T-helper 2 cell treated with Interferon-gamma antibody and Interleukin-4, amounts not matched to agents 5 μg/mL and 100 μg/mL, for 36 hours (primary cell): ENCODE measurements at regions not wholly inside any gene's neighbourhood (a gene's known extent, or its start where the extent isn't known, plus 50 kb on each side); places are given as distances from the start of the nearest gene placed in this dataset.

Experiments used
- DNase-seq: peaks from one replicate; pipeline ENCODE4 v3.0.0; 2021; ENCODE audit warnings: low spot score
- H3K27ac Mint-ChIP-seq: one replicate; pipeline ENCODE4 v1.8.0; 2021; ENCODE audit warnings: mild to moderate bottlenecking, mixed read lengths
- H3K27me3 Mint-ChIP-seq: one replicate; pipeline ENCODE4 v1.8.0; 2021; ENCODE audit warnings: low read depth, mixed read lengths
- H3K36me3 Mint-ChIP-seq: one replicate; pipeline ENCODE4 v1.8.0; 2021; ENCODE audit warnings: low read depth, mixed read lengths
- H3K4me1 Mint-ChIP-seq: one replicate; pipeline ENCODE4 v1.8.0; 2021; ENCODE audit warnings: low read depth, mixed read lengths
- H3K4me3 Mint-ChIP-seq: one replicate; pipeline ENCODE4 v1.8.0; 2022; ENCODE audit warnings: mild to moderate bottlenecking, moderate library complexity, mixed read lengths
- H3K9me3 Mint-ChIP-seq: one replicate; pipeline ENCODE4 v1.8.0; 2021; ENCODE audit warnings: mixed read lengths

DNA sequence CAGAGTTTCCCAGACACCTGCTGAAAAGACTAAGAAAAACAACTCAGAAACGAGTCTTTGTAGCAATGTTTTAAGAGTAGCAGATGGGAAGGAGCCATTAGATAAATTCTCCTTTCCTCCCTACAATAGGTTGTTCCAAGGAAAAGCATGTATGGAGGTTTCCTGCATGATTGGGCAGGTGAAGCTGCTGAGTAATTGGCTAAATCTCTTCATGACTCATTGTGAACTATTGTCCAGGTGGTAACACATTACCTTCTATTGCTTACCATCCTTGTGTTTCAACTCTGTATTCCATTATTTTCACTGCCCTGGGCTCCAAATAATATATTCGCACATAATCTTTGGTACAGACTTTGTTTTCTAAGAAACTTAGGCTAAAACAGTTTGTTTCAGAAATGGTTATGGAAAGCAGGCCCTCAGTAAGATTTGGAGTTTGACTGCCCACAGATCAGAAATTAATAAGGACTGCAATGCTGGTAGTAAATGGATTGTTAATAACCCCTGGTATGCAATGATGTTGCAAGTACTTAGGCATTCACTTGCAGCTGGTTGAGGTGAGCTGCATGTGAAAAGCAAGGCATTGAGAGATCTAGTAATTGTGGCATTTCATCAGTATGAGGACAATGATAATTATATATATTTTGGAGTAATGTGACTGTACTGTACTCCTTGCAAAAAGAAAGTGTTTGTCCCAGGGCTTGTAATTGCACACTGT is 281.4 kb upstream of the VLDLR start:
- DNase-seq, result no peak

DNA sequence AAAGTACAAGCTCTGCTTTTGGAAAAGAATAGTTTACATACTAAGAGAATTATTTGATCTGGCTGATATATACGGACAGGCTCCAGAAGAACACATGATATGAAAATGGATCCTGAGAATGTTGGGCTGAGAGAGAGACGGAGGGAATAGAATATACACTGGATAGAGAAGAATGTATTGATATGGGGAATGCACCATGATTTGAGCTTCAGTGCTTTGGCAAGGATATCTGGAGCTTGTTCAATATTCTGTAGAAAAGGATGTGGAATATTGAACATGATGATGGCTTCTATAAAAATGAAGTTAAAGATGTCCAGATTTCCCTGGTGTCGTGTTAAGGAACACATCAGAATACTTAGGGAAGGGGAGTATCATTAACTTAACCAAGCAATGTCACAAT is 280.5 kb upstream of the VLDLR start:
- no peaks in the 10 kb centered on the region for H3K9me3 Mint-ChIP-seq
- DNase-seq, result no peak
- no peaks in the 10 kb centered on the region for H3K27me3 Mint-ChIP-seq
- H3K36me3 Mint-ChIP-seq, result no peaks in the 10 kb centered on the region
- no peak overlapping the region for H3K27ac Mint-ChIP-seq
- no peaks in the 10 kb centered on the region for H3K4me1 Mint-ChIP-seq
- H3K4me3 Mint-ChIP-seq, result no peak overlapping the region

More for the DNA sequence above, 281.4 kb upstream of the VLDLR start:
- H3K4me1 Mint-ChIP-seq, result no peaks in the 10 kb centered on the region
- no peak overlapping the region for H3K27ac Mint-ChIP-seq
- H3K36me3 Mint-ChIP-seq, result no peaks in the 10 kb centered on the region
- H3K4me3 Mint-ChIP-seq, result no peak overlapping the region
- no peaks in the 10 kb centered on the region for H3K27me3 Mint-ChIP-seq
- no peaks in the 10 kb centered on the region for H3K9me3 Mint-ChIP-seq

DNA sequence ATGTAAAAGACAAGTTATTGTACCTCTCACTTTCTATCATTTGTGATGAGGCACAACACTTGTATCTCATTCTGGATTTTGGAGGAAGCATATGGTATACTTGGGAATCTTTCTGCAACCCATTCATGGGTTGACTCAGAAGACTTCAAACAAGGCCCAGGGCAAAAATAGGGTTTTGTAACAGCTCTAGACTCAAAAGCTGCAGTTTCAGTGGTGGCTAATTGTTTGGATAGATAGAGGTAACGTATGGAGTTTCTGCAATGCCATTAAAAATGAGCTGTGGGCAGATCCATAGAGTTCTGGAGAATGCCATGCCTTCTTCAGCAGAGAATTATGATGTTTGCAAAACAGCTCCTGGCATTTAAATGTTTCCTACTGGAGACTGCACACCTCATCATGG is 279.6 kb upstream of the VLDLR start:
- no peaks in the 10 kb centered on the region for H3K9me3 Mint-ChIP-seq

DNA sequence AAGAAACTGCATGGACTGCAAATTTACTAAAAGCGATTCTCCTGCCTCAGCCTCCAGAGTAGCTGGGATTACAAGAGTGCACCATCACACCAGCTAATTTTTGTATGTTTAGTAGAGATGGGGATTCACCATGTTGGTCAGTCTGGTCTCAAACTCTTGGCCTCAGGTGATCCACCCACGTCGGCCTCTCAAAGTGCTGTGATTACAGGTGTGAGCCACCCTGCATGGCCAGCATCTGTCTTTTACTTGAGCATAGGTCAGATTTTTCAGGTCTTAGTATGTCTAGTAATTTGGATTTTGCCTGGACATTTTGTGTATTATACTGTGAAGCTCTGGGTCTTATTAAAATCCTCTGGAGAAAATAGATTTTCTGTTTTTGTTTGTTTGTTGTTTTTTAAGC is 277.8 kb upstream of the VLDLR start:
- H3K9me3 Mint-ChIP-seq, result no peaks in the 10 kb centered on the region
- no peaks in the 10 kb centered on the region for H3K27me3 Mint-ChIP-seq
- H3K36me3 Mint-ChIP-seq, result no peaks in the 10 kb centered on the region
- H3K4me3 Mint-ChIP-seq, result no peak overlapping the region
- no peak overlapping the region for H3K27ac Mint-ChIP-seq
- no peaks in the 10 kb centered on the region for H3K4me1 Mint-ChIP-seq
- no peak for DNase-seq

More for the DNA sequence above, 279.6 kb upstream of the VLDLR start:
- DNase-seq, result no peak
- no peaks in the 10 kb centered on the region for H3K27me3 Mint-ChIP-seq
- H3K36me3 Mint-ChIP-seq, result no peaks in the 10 kb centered on the region
- no peak overlapping the region for H3K27ac Mint-ChIP-seq
- H3K4me3 Mint-ChIP-seq, result no peak overlapping the region
- H3K4me1 Mint-ChIP-seq, result no peaks in the 10 kb centered on the region

DNA sequence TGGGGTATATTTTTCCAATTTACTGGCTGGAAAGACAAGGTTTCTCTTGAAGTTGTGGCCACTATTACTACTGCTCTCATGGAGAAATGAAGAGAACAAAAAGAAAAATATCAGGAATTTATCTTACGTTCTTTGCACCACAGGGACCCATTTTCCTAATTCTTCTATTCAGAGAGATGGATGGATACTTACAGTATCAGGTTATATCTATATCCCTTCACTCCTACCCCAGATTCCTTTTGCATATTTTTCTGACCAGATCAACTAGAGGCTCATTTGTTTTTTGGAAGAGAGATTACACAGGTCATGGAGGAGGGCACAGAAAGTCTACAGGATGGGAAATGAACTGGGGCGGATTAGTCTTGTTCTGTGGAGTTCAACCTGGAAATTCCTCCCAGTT is 277.2 kb upstream of the VLDLR start:
- no peak for DNase-seq
- H3K9me3 Mint-ChIP-seq, result no peaks in the 10 kb centered on the region
- no peaks in the 10 kb centered on the region for H3K4me1 Mint-ChIP-seq
- H3K27ac Mint-ChIP-seq, result no peak overlapping the region
- H3K27me3 Mint-ChIP-seq, result no peaks in the 10 kb centered on the region
- H3K36me3 Mint-ChIP-seq, result no peaks in the 10 kb centered on the region
- no peak overlapping the region for H3K4me3 Mint-ChIP-seq

DNA sequence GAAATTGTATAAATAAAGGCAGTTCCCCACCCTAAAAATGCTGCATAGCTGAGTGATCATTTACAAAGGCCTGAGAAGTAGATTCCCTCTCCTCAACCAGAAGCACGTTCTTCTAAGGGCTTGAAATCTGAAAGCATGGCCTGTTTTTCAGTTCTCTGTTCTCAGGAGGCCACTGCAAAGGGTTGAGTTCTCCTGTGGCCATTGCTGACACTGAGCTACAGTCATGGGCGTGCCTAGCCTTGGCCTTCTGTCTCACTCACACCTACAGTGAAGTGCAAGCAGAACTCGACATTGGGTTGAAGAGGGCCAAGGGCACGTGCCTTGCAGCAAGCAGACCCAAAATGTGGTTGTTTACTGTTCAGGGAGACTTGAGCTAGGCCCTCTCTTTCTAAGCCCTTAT is 276.6 kb upstream of the VLDLR start:
- Mint-ChIP-seq H3K4me3 (no peak overlapping the region), H3K36me3 (no peaks in the 10 kb centered on the region), H3K9me3 (no peaks in the 10 kb centered on the region), H3K4me1 (no peaks in the 10 kb centered on the region), H3K27me3 (no peaks in the 10 kb centered on the region), H3K27ac (no peak overlapping the region)
- no peak for DNase-seq

DNA sequence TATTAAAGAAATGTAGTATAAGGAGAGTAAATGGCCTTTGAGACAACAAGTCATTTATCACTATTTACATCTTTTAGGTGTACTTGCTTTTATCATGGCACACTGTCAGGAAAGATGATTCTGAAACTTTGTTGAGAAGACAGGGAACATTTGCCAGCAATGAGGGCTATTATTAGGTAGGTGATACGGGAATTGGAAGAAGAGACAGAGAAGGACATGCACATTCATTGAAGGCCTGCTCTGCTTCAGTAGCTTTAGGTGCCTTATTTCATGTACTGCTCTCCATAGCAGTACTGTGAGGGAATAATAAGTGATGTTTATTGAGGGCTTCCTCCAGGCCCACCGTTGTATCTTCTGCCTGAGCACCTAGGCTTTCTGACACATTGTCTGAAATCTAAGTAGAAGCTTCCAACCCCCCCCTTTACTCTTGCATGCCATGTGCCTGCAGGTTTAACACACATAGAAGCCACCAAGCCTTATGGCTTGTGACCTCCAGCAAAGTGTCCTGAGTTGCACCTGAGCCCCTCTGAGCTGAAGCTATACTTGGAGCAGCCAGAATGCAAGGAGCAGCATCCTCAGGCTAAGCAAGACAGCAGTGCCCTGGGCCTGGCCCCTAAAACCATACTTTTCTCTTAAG is 275.2 kb upstream of the VLDLR start:
- no peak for DNase-seq
- no peaks in the 10 kb centered on the region for H3K9me3 Mint-ChIP-seq
- H3K27ac Mint-ChIP-seq, result no peak overlapping the region
- no peaks in the 10 kb centered on the region for H3K27me3 Mint-ChIP-seq
- H3K36me3 Mint-ChIP-seq, result no peaks in the 10 kb centered on the region
- H3K4me1 Mint-ChIP-seq, result no peaks in the 10 kb centered on the region
- no peak overlapping the region for H3K4me3 Mint-ChIP-seq

DNA sequence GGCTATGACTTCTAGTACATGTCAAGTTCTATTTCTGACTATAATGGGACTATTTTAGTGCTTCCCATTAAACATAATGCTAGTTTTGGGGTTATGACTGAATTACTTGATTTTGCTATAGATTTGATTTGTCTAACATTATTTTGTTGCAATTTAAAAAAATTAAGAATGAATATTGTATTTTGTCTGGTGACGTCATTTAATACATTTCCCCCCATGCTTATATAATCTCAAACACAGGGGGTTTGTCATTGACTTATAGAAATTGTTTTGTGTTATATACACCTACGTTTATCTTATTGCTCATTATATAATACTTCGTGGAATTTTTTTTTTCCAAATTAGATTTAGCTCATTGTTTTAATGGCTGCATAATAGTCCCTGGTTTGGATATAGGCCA is 270.3 kb upstream of the VLDLR start:
- Mint-ChIP-seq H3K4me1 (no peaks in the 10 kb centered on the region), H3K36me3 (no peaks in the 10 kb centered on the region), H3K27me3 (no peaks in the 10 kb centered on the region), H3K4me3 (no peak overlapping the region), H3K27ac (no peak overlapping the region), H3K9me3 (no peaks in the 10 kb centered on the region)
- DNase-seq, result no peak

DNA sequence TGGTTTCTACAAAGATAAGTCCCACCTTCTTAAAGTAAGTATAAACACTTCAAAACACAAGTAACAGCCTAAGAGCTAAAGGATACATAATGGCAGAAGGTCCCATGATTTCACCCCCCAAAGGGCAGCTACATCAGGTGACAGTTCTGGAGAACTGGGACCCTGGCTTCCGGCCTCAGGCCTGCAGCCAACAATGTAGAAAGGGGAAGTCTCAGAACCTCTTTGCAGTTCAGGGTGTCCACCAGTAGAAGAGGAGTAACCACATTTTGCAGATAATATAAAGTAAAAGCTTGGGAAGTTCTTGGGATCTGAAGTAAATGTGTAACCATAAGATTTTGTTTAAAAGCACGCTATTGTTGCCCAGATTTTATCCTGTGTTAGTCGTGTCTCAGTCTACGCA is 267.4 kb upstream of the VLDLR start:
- H3K36me3 Mint-ChIP-seq, result no peaks in the 10 kb centered on the region
- no peaks in the 10 kb centered on the region for H3K9me3 Mint-ChIP-seq
- no peaks in the 10 kb centered on the region for H3K27me3 Mint-ChIP-seq
- H3K4me1 Mint-ChIP-seq, result no peaks in the 10 kb centered on the region
- no peak overlapping the region for H3K4me3 Mint-ChIP-seq
- DNase-seq, result no peak
- no peak overlapping the region for H3K27ac Mint-ChIP-seq

DNA sequence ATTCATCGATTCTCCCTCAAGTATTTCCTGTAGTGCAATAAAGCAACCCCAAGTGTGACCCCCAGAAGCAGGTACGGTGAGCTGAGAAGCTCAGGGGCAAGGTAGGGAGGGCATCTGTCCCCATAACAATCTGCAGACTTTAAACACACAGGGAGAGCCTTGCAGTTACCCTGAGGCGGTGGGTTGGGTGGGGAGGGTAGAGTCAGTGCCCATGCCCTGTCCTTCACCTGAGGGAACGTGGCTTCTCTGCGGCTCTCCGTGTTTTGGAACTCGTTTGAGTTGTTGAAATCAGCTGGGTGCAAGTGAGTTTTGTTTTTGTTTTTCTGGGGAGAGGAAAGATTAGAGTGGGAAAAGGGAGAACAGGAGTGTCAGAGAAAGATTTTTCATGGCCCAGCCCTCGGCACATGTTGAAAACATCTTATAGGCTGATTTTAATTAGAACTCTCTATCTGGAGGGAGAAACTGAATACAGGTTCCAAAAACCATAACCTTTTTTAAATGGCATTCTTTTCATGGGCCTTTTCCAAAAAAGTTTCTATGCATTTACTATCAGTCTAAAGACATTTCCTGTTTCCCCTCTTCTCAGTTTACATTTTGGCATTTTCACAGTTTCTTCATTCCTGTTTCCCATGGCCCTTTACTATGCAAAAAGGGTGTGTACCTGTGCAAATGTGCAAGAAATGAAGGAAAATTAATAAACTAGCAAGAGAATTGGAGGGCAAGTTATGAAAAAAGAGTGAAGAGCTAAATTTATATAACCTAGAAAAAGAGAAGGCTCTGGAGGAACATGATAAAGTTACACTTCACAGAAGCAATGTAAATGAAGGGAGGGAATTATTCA is 266.5 kb upstream of the VLDLR start:
- no peak overlapping the region for H3K27ac Mint-ChIP-seq
- no peak for DNase-seq
- H3K4me3 Mint-ChIP-seq, result no peak overlapping the region
- H3K27me3 Mint-ChIP-seq, result no peaks in the 10 kb centered on the region
- no peaks in the 10 kb centered on the region for H3K4me1 Mint-ChIP-seq
- no peaks in the 10 kb centered on the region for H3K9me3 Mint-ChIP-seq
- H3K36me3 Mint-ChIP-seq, result no peaks in the 10 kb centered on the region

DNA sequence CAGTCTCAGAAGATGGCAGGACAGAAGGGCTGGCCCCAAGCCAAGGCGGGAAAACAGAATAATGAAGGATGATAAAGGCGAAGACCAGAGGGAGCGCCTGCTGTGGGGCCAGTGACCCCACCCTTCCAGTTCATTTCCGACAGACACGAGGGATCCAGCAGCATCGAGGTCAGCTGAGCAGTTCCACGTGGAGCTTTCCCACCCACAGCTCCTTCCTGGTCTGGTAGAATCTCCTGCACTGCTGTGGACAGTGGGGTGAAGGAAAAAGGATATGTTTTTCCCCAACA is 265.9 kb upstream of the VLDLR start:
- Mint-ChIP-seq H3K4me1 (no peaks in the 10 kb centered on the region), H3K36me3 (no peaks in the 10 kb centered on the region), H3K27me3 (no peaks in the 10 kb centered on the region), H3K9me3 (no peaks in the 10 kb centered on the region), H3K27ac (no peak overlapping the region), H3K4me3 (no peak overlapping the region)
- DNase-seq, result no peak

DNA sequence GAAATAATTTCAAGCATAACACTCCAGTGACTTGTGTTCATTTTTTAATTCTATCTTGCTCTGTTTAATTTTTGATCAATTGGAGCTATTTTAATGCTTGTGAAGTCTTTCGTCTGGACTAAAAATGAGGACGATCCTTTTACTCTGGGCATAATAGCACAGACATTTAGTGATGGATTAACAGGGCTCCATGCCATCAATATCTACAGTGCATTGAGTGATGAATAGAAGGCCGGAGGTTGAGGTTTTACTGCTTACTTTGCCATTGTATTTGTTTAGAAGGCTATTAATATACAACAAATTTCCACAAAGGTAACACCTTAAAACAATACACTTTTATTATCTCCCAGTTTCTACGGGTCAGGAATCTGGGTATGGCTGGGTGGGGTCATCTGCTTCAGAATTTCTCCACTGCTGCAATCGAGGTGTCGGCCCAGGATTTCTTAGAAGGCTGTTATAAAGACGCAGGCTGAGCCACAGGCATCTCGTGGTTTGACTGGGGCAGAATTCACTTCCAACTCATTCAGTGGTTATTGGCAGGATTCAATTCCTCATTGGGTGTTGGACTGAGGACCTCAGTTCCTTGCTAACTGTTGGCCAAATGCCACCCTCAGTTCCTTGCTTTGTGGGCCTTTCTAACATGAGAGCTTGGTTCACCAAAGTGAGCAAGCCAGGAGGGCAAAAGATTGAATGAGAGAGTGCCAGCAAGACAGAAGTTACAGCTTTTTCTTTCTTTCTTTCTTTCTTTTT is 265.4 kb upstream of the VLDLR start:
- Mint-ChIP-seq H3K36me3 (no peaks in the 10 kb centered on the region), H3K4me1 (no peaks in the 10 kb centered on the region)

DNA sequence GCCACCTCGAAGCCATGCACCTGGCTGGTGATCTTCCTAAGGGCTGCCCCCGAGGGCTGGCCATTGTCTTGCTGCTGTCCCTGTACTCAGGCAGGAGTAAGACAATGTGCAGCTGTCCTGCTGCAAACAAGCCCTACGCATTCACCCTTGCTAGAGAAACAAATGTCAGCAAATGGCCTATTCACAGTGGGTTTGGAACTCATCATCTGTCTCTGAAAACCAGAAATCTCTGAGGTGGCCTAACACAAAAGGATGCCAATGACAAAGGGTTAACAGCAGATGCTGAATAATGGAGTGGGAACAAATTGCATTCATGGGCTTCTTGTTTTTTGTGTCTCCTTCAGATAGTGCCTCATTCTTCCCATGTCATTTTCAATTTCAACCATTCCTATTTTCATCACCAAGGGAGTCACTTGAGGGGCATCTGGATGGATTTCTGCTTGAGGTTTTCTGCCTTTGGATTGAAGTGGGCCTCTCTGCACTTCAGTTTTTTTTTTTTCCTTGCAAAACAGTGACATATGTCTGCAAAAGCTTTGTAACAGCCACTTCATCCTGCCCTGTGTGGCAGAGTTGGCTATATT is 261.6 kb upstream of the VLDLR start:
- Mint-ChIP-seq H3K9me3 (no peaks in the 10 kb centered on the region), H3K4me3 (no peak overlapping the region), H3K27me3 (peaks cover 2% of the 10 kb centered on the region)

More for the DNA sequence above, 265.4 kb upstream of the VLDLR start:
- H3K27ac Mint-ChIP-seq, result no peak overlapping the region
- H3K27me3 Mint-ChIP-seq, result no peaks in the 10 kb centered on the region
- H3K4me3 Mint-ChIP-seq, result no peak overlapping the region
- no peak for DNase-seq
- H3K9me3 Mint-ChIP-seq, result no peaks in the 10 kb centered on the region

DNA sequence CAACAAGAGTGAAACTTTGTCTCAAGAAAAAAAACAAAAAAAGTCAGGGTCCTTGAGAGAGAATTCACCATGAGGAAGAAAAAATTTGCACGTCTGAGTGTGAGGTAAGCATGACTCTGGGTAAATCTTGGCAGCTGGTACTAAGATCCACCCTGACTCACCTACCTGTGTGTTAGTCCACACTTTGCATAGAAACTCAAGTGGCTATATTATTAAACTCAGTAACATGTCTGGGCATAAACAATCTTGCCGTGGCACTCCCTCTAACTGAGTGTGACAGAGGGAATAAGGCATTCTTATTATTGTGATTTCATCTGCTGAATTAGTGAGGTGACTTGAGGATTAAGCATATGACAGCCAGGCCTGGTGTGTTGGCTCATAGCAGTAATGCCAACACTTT is 259.4 kb upstream of the VLDLR start:
- H3K36me3 Mint-ChIP-seq, result no peaks in the 10 kb centered on the region
- no peaks in the 10 kb centered on the region for H3K9me3 Mint-ChIP-seq
- H3K4me1 Mint-ChIP-seq, result no peaks in the 10 kb centered on the region
- no peak overlapping the region for H3K4me3 Mint-ChIP-seq
- H3K27ac Mint-ChIP-seq, result no peak overlapping the region
- H3K27me3 Mint-ChIP-seq, result peaks cover 2% of the 10 kb centered on the region
- DNase-seq, result no peak

More for the DNA sequence above, 261.6 kb upstream of the VLDLR start:
- Mint-ChIP-seq H3K36me3 (no peaks in the 10 kb centered on the region), H3K27ac (no peak overlapping the region), H3K4me1 (no peaks in the 10 kb centered on the region)
- DNase-seq, result no peak
